SJCRH30 (cell line): ENCODE measurements at regions not wholly inside any gene's neighbourhood (a gene's known extent, or its start where the extent isn't known, plus 50 kb on each side); places are given as distances from the start of the nearest gene placed in this dataset.

Experiments
- DNase-seq, 2 experiments: peaks; one replicate each; pipeline ENCODE4 v3.0.0-alpha.2; 2015 to 2020
- H3K27ac ChIP-seq: fragments of 250-450 bp; sonication (Bioruptor Pico); 2 replicates; pipeline ENCODE4 v1.5.1; 2020; ENCODE audit warnings: mild to moderate bottlenecking, moderate library complexity
- H3K27me3 ChIP-seq: fragments of 250-450 bp; sonication (Bioruptor Pico); 2 replicates; pipeline ENCODE4 v1.5.1; 2020; ENCODE audit warnings: mild to moderate bottlenecking, moderate library complexity
- H3K36me3 ChIP-seq: fragments of 250-450 bp; sonication (Bioruptor Pico); 2 replicates; pipeline ENCODE4 v1.5.1; 2020; ENCODE audit warnings: mild to moderate bottlenecking, moderate library complexity
- H3K4me1 ChIP-seq: fragments of 250-450 bp; sonication (Bioruptor Pico); 2 replicates; pipeline ENCODE4 v1.5.1; 2020; ENCODE audit warnings: mild to moderate bottlenecking, moderate library complexity
- H3K4me3 ChIP-seq: fragments of 250-450 bp; sonication (Bioruptor Pico); 2 replicates; pipeline ENCODE4 v1.5.1; 2020; ENCODE audit warnings: mild to moderate bottlenecking, moderate library complexity
- H3K9me3 ChIP-seq: fragments of 250-450 bp; sonication (Bioruptor Pico); replicated peaks from 2 replicates; pipeline ENCODE4 v1.5.1; 2020; ENCODE audit warnings: mild to moderate bottlenecking, moderate library complexity

DNA sequence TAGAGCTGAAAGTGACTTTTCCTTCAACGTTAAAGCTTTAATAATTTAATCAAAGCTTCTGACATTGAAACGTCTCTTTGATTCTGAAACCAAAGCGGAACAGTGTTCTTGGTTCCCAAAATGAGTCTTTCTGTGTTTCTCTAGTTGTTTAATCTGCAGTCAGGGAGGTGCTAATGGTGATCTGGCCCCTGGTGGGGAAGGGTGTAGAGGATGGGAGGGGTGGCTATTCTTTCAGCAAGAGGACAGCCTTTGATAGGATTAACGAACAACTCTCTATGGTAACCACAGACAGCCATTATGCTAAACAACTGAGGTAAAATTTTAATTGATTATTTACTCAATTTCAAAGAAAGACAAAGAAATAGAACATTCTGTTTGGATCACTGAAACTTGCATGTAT, 79.9 kb upstream of the CADPS start:
- H3K36me3 ChIP-seq: no peaks in the 10 kb centered on the region
- no peak overlapping the region for H3K27ac ChIP-seq
- H3K4me3 ChIP-seq: no peak overlapping the region
- no peaks in the 10 kb centered on the region for H3K9me3 ChIP-seq
- no peaks in the 10 kb centered on the region for H3K4me1 ChIP-seq
- no peak for DNase-seq
- no peaks in the 10 kb centered on the region for H3K27me3 ChIP-seq

DNA sequence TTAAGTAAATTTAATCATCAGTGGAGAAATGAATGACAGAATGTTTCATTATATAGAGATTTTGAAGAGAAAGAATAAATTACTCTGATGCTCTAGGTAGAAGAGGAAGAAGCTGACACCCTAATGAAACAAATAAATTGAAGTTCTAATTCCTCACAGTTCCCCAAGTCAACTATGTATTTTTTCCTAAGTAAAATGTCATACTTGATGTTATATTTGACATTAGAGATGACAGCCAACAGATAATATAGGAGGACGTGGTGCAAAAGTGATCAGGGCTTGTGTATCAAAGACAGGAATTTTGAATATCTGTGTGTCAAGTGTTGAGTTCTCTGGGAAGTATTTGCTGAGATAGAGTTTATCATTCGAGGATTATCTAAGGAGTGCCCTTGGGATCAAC, 81.2 kb upstream of the CADPS start:
- no peaks in the 10 kb centered on the region for H3K36me3 ChIP-seq
- no peaks in the 10 kb centered on the region for H3K27me3 ChIP-seq
- no peak overlapping the region for H3K27ac ChIP-seq
- DNase-seq: no peak
- no peaks in the 10 kb centered on the region for H3K9me3 ChIP-seq
- H3K4me3 ChIP-seq: no peak overlapping the region
- no peaks in the 10 kb centered on the region for H3K4me1 ChIP-seq

DNA sequence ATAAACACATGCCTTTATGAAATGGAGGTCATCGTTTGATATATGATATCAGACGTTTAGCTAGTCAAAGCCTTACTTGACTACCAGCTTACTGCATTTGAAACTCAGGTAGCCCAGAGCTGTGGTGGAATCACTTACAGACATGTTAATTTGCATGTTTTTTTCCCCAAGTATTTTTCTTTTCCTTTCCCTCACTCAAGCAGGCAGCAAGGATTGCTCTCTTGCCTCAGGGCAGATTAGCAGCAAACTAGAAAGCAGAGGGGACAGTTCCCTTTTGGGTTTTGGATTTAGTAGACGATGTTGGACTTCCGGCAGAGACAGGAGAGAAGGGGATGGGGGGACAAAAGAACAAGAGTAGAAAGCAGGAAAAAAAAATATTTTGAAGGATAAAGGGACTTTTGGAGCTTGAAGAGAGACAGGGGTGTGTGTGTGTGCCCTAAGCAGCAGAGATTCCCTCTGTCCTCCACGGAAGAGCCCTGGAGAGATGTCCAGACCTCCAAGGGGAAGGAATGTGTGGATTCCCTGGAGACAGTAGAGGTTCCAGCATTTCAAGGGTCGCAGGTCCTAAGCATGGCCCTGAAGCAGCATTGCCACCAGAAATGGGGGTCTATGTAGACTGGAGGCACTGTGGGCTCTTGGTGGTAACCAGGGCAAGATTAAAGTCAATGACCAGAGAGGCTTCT, 86.8 kb upstream of the CADPS start:
- Histone ChIP-seq H3K4me3 (no peak overlapping the region), H3K9me3 (no peaks in the 10 kb centered on the region), H3K36me3 (no peaks in the 10 kb centered on the region), H3K27me3 (no peaks in the 10 kb centered on the region), H3K27ac (no peak overlapping the region), H3K4me1 (no peaks in the 10 kb centered on the region)
- no peak for DNase-seq

GRCh38 chr3:62962714-62963113, 87.5 kb upstream of the CADPS start:
- Histone ChIP-seq H3K27me3 (no peaks in the 10 kb centered on the region), H3K36me3 (no peaks in the 10 kb centered on the region), H3K4me3 (no peak overlapping the region), H3K27ac (no peak overlapping the region), H3K4me1 (no peaks in the 10 kb centered on the region), H3K9me3 (no peaks in the 10 kb centered on the region)
- no peak for DNase-seq

GRCh38 chr3:62965311-62965710, 90.1 kb upstream of the CADPS start:
- H3K4me1 ChIP-seq: no peaks in the 10 kb centered on the region
- no peak overlapping the region for H3K27ac ChIP-seq
- H3K36me3 ChIP-seq: no peaks in the 10 kb centered on the region
- no peak for DNase-seq
- no peaks in the 10 kb centered on the region for H3K9me3 ChIP-seq
- H3K4me3 ChIP-seq: no peak overlapping the region
- no peaks in the 10 kb centered on the region for H3K27me3 ChIP-seq

DNA sequence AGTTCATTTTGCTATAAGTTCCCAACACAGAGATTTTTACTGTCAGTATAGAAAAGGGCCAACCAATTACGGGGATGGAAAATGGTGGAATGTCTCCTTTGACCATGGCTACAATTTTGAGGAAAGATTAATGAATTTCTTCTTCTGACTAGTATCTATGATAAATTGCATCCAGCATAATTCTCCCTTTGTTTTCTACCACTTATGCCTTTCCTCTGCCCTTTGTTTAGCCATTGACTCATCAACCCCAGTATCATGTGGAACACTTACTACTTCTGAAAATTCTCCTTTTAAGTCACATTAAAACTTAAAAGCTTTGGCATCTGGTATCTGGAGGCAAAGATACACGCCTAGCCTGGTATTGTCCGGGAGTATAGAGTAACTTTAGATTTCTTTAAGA, 92.9 kb upstream of the CADPS start:
- DNase-seq: no peak
- Histone ChIP-seq H3K4me1 (no peaks in the 10 kb centered on the region), H3K9me3 (no peaks in the 10 kb centered on the region), H3K36me3 (no peaks in the 10 kb centered on the region), H3K27ac (no peak overlapping the region), H3K27me3 (no peaks in the 10 kb centered on the region), H3K4me3 (no peak overlapping the region)

DNA sequence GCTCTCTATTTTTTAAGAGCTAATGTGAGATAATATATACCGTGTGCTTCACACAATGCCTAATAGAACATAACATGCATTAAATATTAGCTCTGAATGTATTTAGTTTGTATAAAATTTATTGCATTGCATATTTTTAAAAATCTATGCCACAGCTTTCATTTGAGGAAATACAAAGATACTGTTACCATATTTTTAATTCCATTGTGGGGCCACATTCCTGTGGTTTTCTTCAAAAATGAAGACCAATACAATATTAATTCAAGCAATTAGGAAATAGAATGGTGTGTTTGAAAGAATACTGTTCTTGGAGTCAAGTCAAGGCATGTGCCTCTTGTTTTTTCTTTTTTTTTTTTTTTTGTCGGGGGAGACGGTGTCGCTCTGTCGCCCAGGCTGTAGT, 95.4 kb upstream of the CADPS start:
- Histone ChIP-seq H3K27ac (no peak overlapping the region), H3K9me3 (no peaks in the 10 kb centered on the region), H3K4me3 (no peak overlapping the region), H3K27me3 (no peaks in the 10 kb centered on the region), H3K4me1 (no peaks in the 10 kb centered on the region), H3K36me3 (no peaks in the 10 kb centered on the region)
- no peak for DNase-seq

GRCh38 chr3:62975566-62975965, 100.3 kb upstream of the CADPS start:
- Histone ChIP-seq H3K36me3 (no peaks in the 10 kb centered on the region), H3K9me3 (no peaks in the 10 kb centered on the region), H3K4me1 (no peaks in the 10 kb centered on the region), H3K4me3 (no peak overlapping the region), H3K27ac (no peak overlapping the region), H3K27me3 (no peaks in the 10 kb centered on the region)
- DNase-seq: no peak

GRCh38 chr3:62981962-62982361, 106.7 kb upstream of the CADPS start:
- Histone ChIP-seq H3K9me3 (no peaks in the 10 kb centered on the region), H3K4me3 (no peak overlapping the region), H3K27ac (no peak overlapping the region), H3K27me3 (no peaks in the 10 kb centered on the region), H3K36me3 (no peaks in the 10 kb centered on the region), H3K4me1 (no peaks in the 10 kb centered on the region)
- DNase-seq: no peak

- Histone ChIP-seq H3K27me3 (no peaks in the 10 kb centered on the region), H3K4me3 (no peak overlapping the region), H3K4me1 (no peaks in the 10 kb centered on the region), H3K9me3 (no peaks in the 10 kb centered on the region), H3K27ac (no peak overlapping the region), H3K36me3 (no peaks in the 10 kb centered on the region)
- DNase-seq: no peak
These were observed 107.7 kb upstream of the CADPS start for GRCh38 chr3:62982795-62983455.

GRCh38 chr3:62986061-62986460, 110.8 kb upstream of the CADPS start:
- H3K4me1 ChIP-seq: no peaks in the 10 kb centered on the region
- H3K36me3 ChIP-seq: no peaks in the 10 kb centered on the region
- no peak for DNase-seq
- no peak overlapping the region for H3K4me3 ChIP-seq
- no peaks in the 10 kb centered on the region for H3K9me3 ChIP-seq
- no peak overlapping the region for H3K27ac ChIP-seq
- H3K27me3 ChIP-seq: no peaks in the 10 kb centered on the region

- no peak overlapping the region for H3K4me3 ChIP-seq
- no peaks in the 10 kb centered on the region for H3K36me3 ChIP-seq
- no peaks in the 10 kb centered on the region for H3K27me3 ChIP-seq
- no peak for DNase-seq
- H3K4me1 ChIP-seq: no peaks in the 10 kb centered on the region
- no peak overlapping the region for H3K27ac ChIP-seq
- no peaks in the 10 kb centered on the region for H3K9me3 ChIP-seq
These were observed 112.5 kb upstream of the CADPS start for GRCh38 chr3:62987721-62988120.

DNA sequence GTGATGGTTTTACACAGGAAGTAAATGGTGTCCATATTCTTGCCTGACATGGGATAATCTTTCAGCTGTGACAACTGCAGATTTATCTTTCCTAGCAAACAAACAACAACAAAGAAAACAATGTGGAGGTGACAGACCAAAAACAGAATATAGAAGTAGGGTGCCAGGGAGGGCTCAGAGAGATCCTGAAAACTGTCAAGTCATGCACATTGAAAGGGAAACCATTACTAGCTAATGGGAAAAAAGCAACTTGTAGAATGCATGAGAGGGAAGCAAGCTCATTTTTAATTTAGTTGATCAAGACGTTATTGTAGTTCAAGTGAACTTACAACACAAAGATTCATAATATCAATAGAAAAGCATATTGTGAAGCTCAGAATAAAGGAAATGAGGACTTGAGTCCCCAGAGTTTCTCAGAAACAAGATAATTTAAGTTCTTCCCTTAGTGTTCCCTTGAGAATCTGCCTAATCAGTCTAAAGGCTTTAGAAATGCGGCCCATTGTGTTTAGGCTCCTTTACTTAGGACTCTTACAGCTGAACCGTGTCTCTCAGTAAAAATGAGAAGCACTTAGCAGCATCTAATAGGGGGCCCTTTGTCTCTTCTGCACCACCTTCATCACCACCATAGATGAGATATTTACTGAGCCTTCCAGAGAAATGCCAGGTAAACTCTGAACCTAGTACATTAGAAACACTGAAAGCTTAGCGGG, 115.6 kb upstream of the CADPS start:
- no peak overlapping the region for H3K4me3 ChIP-seq
- no peaks in the 10 kb centered on the region for H3K4me1 ChIP-seq
- H3K36me3 ChIP-seq: no peaks in the 10 kb centered on the region
- H3K27ac ChIP-seq: no peak overlapping the region
- no peaks in the 10 kb centered on the region for H3K27me3 ChIP-seq
- no peaks in the 10 kb centered on the region for H3K9me3 ChIP-seq
- no peak for DNase-seq

DNA sequence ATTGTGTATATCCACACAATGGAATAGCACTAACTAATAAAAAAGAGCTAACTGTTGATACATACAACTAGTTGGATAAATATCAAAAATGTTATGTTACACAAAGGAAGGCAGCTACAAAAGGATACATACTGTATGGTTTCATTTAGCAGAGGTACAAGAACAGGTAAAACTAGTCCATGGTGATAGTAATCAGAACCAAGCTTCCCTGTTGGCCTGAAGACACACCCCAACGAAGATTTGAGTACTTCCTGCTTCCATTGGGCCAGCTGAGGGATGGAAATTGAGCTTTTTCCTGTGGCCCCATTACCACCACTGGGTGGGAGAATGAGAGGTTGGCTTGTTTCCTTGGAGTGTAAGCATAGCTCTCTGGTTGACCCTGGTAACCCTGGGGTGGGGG, 117.3 kb upstream of the CADPS start:
- DNase-seq: no peak
- Histone ChIP-seq H3K27me3 (no peaks in the 10 kb centered on the region), H3K27ac (no peak overlapping the region), H3K36me3 (no peaks in the 10 kb centered on the region), H3K9me3 (no peaks in the 10 kb centered on the region), H3K4me3 (no peak overlapping the region), H3K4me1 (no peaks in the 10 kb centered on the region)

- no peaks in the 10 kb centered on the region for H3K4me1 ChIP-seq
- H3K27ac ChIP-seq: no peak overlapping the region
- no peak for DNase-seq
These were observed 119.9 kb upstream of the CADPS start for GRCh38 chr3:62995119-62995518.

More at GRCh38 chr3:62995119-62995518, 119.9 kb upstream of the CADPS start:
- no peaks in the 10 kb centered on the region for H3K27me3 ChIP-seq
- H3K36me3 ChIP-seq: no peaks in the 10 kb centered on the region
- H3K9me3 ChIP-seq: no peaks in the 10 kb centered on the region
- no peak overlapping the region for H3K4me3 ChIP-seq
